NOMO-1 treated with dmso at 0.1 percent for 144 hours (cell line): ENCODE measurements at regions not wholly inside any gene's neighbourhood (a gene's known extent, or its start where the extent isn't known, plus 50 kb on each side); places are given as distances from the start of the nearest gene placed in this dataset.
"Not testable (repeated sequence)": the region's sequence is repeated elsewhere in the genome, so short reads cannot be mapped to it uniquely, and the experiment has no call there.

Experiments used
- DNase-seq: peaks from one replicate; lab custom pipeline; 2025; ENCODE audit not compliant: unreplicated experiment; lab: John Stamatoyannopoulos, UW

GRCh38 chr14:37977481-37977880 lies 230.2 kb upstream of the SSTR1 start:
- DNase-seq: no peak

GRCh38 chr14:37985826-37986470 lies 221.8 kb upstream of the SSTR1 start:
- DNase-seq: no peak

GRCh38 chr14:37988472-37988871 lies 219.2 kb upstream of the SSTR1 start:
- no peak for DNase-seq

- DNase-seq: no peak
These were observed 216.7 kb upstream of the SSTR1 start for GRCh38 chr14:37991027-37991426.

DNA sequence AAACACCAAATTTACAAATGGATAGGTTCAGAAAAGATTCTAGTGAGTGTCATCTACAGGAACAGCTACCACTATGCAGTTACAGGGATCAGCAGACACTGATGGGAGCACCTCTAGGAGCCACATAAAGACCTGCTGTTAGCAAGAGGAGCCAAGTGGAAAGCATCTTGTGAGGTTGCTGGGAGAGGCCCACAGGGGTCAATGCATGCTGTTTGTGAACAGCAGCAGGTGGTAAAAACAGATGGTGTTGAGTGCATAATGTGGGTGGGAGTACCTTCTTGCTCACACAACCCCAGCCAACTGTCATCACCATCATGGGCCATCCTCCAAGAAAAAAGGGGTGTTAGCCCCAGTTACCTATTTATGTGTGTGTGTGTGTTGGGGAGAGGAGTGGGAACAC lies 215.2 kb upstream of the SSTR1 start:
- no peak for DNase-seq

GRCh38 chr14:37994846-37995372 lies 212.8 kb upstream of the SSTR1 start:
- no peak for DNase-seq

DNA sequence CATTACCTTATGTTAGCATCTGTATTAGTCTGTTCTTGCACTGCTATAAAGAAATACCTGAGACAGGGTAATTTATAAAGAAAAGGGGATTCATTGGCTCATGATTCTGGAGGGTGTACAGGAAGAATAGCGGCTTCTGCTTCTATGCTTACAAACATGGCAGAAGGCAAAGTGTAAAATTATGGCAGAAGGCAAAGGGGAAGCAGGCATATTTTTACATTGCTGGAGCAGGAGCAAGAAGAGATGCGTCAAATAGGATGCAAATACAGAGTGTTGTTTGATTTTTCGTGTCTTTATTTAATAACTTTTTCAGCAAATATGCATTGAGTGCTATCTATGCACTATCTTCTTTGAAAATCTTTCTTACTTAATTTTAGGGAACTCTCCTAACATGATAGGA lies 210.7 kb upstream of the SSTR1 start:
- no peak for DNase-seq

DNA sequence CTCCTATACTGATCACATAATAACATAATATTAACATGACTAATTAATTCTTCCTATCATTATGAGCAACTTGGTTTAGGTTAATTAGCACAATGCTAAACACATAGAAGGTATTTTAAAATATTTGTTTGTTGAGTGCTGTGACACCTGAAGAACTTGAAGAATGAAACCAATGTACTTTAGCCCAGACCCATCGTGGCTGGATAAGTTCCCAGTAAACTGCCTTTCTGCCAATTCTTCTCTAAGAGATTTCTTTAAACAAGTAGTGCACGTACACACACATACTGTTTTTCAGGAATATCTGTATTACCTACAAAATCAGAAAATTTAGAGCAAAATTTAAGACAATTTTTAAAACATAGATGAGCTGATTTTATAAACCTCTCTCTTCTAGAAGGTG lies 207.4 kb upstream of the SSTR1 start:
- DNase-seq: no peak

GRCh38 chr14:38001501-38001900 lies 206.2 kb upstream of the SSTR1 start:
- DNase-seq: no peak

- DNase-seq: no peak
These were observed 203.7 kb upstream of the SSTR1 start for GRCh38 chr14:38003746-38004609.

DNA sequence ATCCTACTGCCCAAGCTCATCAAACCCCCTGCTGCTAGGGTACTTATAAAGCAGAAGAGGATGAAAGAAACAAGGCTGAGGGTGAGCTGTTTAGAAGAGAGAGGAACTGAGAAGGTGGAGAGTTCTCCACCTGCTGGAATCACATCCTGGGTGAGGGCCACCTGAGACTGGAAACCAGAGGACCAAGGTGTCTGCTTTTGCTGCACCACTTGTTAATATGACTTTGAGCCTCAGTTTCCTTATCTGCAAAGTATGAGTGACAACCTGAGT lies 203.2 kb upstream of the SSTR1 start:
- no peak for DNase-seq

GRCh38 chr14:38011156-38011555 lies 196.5 kb upstream of the SSTR1 start:
- not testable (repeated sequence) for DNase-seq

DNA sequence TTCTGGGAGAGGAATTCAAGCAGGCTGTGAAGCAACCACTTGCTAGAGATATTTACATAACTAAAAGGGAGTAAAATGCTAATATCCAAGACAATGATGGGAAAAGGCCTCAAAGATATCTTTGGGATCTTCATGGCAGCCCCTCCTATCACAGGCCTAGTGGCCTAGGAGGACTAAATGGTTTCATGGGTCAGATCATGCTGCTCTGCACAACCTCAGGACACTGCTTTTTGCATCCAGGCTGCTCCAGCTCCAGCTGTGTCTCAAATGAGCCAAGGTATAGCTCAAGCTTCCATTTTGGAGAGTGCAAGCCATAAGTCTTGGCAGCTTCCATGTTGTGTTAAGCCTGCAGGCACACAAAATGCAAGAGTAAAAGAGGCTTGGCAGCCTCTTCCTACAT lies 195.6 kb upstream of the SSTR1 start:
- DNase-seq: no peak

- no peak for DNase-seq
These were observed 191.2 kb upstream of the SSTR1 start for GRCh38 chr14:38016497-38016896.

- no peak for DNase-seq
These were observed 185.8 kb upstream of the SSTR1 start for GRCh38 chr14:38021861-38022260.

DNA sequence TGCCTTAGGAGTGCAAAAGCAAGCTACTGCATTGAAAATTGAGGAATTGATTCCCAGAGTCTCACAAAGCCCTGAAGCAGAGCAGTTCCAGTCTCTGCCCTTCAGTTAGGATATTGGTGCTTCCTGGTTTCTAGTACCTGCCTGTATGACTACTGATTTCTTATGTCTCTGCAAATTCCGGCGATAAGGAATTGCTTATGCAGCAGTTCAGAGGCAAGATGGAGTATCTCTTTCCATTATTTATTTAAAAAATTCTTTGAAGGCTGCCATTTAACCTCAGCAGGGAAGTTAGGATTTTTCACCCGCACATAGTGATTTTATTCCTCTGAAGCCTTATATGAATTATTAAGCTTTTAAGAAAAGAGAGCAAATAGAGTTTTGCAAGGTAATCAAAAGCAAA lies 184.9 kb upstream of the SSTR1 start:
- no peak for DNase-seq

GRCh38 chr14:38038171-38038570 lies 169.5 kb upstream of the SSTR1 start:
- no peak for DNase-seq

DNA sequence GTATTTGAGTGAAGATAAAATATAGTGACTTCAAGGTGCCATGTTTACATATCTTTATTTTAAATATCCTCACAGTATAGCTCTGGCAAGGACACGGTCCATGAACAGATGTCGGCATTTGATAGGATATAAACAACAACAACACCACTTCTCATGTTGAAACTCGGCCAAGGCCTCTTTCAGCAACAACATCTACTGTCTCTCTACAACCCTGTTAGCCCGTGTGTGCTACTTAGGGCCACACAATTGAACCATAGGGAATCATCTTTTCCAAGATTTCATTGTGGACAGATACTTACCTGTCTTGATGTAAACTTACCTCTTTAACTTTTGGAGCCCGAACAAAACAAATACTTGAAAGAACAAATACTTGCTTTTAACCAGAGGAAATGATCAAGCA lies 168.7 kb upstream of the SSTR1 start:
- no peak for DNase-seq

DNA sequence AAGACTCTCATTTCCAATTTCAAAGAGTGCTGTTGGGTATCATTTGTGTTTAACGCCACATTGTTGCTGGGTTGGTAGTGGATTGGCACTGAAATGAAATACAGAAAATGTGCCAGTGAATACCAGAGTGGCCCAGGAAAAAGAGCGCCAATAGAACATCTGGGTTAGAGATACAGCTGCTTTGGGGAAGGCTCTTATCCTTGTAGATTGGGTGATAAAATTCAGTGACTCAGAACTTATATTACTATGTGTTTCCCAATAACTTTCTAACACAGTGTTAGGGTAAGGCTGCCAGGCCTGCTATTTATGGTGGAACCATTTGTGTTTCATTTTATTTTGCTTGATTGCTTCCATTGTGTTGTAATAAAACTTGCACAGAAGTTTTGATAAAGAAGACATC lies 168.2 kb upstream of the SSTR1 start:
- DNase-seq: no peak

DNA sequence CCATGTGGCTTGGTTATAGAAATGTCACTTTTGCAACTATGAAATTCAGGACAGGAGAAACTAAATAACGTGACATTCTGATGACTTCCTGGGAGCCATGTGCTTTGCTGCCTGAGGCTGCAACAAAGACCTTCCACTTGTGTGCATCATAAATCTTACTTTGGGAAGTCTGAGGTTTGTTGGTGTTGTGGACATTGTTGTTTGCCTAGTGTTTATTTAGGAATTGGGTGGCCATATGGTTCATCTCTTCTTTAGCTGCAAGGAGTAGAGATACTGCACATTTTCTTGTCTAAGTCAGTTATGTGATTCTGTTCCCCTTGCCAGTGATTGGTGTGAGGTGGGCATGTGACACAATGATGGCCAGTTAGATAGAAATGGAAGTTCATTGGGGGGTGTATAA lies 167.3 kb upstream of the SSTR1 start:
- DNase-seq: no peak

DNA sequence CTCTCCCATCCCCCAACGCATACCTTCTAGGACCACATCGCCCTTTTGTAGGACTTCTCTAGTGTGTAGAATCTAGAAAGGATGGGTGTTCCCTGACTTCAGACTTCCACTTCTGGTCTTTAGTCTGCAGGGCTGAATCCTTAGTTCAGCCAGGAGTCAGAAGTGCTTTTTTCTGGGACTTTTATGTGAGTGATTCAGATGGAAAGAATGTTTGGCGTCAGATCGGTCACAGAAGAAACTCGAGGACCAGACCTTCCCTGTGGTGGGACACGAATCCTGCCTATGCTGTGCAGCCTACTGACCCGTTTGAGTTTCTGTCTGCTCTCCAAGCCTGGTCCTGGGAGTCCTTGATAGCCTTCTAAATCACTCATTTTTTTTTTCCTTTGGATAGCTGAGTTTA lies 165.4 kb upstream of the SSTR1 start:
- DNase-seq: no peak

DNA sequence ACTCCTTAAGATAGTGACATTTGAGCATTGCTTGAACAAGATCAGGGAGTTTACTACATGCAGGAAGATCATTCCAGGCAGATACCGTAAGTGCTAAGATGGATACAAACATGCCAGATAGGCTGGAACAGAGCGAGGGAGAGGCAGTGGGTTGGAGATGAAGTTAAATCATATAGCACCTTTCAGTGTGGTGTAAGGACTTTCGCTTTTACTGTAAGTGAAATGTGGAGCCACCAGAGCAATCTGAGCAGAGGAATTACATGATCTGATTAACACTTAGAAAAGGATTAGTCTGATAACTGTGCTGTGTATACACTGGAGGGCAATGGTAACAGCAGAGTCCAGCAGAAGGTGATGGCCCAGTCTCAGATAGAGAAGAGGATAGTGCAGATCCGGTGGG lies 163.0 kb upstream of the SSTR1 start:
- no peak for DNase-seq

DNA sequence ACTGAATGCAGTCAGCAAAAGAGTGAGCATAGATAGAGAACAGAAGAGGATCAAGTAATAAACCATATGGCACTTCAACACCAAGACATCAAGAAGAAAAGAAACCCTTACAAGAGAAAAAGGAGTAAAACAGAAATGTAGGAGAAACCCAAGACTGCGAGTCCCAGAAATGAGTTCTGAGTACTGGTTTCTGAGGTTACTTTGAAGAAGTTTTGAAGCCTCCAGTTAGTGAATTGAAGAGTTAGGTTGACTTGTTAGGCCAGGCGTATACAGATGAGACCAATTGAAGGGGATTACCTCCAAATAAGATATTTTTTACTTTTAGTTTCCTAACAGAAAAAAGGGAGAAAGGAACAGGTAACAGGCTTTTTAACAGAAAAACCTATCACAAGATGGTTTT lies 162.2 kb upstream of the SSTR1 start:
- DNase-seq: no peak
